ENCODE measurements at regions not wholly inside any gene's neighbourhood (a gene's known extent, or its start where the extent isn't known, plus 50 kb on each side); places are given as distances from the start of the nearest gene placed in this dataset.
"Not testable (repeated sequence)": the region's sequence is repeated elsewhere in the genome, so short reads cannot be mapped to it uniquely, and the experiment has no call there.

DNA sequence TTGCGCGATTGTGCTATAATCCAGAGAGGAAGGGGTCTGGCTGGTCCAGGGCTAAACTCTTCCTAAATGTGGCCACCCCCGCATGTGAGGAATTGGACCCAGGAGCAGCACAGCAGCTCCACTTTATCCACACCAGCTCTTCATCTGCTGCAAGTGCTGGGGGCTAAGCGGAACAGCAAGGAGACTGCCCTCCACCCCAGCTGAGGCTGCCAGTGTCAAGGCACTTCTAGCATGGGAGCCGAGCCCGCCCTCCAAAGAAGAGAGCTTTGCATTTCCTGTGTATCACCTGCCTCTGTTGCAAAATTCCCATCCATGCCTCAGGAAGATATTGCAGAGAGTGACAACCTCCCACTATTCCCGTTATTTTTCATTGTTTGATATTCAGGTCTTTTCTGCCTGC is 333.6 kb downstream of the ARRDC4 start:
- Histone ChIP-seq H3K27ac (no peak overlapping the region), H3K27me3 (peaks cover 48% of the 10 kb centered on the region), H3K4me1 (peaks cover 0 to 9% (median 7%) of the 10 kb centered on the region in 4 donors), H3K36me3 (no peaks in the 10 kb centered on the region), H3K4me3 (no peak overlapping the region), H3K9me3 (no peaks in the 10 kb centered on the region)
- TF ChIP-seq, protein P1, sequence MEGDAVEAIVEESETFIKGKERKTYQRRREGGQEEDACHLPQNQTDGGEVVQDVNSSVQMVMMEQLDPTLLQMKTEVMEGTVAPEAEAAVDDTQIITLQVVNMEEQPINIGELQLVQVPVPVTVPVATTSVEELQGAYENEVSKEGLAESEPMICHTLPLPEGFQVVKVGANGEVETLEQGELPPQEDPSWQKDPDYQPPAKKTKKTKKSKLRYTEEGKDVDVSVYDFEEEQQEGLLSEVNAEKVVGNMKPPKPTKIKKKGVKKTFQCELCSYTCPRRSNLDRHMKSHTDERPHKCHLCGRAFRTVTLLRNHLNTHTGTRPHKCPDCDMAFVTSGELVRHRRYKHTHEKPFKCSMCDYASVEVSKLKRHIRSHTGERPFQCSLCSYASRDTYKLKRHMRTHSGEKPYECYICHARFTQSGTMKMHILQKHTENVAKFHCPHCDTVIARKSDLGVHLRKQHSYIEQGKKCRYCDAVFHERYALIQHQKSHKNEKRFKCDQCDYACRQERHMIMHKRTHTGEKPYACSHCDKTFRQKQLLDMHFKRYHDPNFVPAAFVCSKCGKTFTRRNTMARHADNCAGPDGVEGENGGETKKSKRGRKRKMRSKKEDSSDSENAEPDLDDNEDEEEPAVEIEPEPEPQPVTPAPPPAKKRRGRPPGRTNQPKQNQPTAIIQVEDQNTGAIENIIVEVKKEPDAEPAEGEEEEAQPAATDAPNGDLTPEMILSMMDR (IDR thresholded peaks at IDR 0.05) = no peak
- TF ChIP-seq POLR2AphosphoS5 (IDR thresholded peaks at IDR 0.05) (no peak), EP300 (IDR thresholded peaks at IDR 0.05; ENCODE audit: low read depth) (no peak), POLR2A (IDR thresholded peaks at IDR 0.05) (no peak)
- in situ Hi-C loops (cut with MboI; ENCODE audit: low pct_ligation_motif_present in 1 of 4, low pct_unique_long_range_greater_than_20kb in 1 of 4, low sequenced_read_pairs in 3 of 4) = loop anchor here in 3 of 4 donors (25.0 kb wide), 2 partner anchors 382 to 407 kb away; no protein-coding TSS in a partner anchor
- no peak for DNase-seq
- 60 to 75% methylated on average over 2 to 7 of the region's 7 CpGs for WGBS, 2 donors (ENCODE audit: low coverage in 1 of 2)
- intact Hi-C loops (cut with DNase I; ENCODE audit: low total_unique reads) = loop anchor here (10.0 kb wide), 1 partner anchor 389 kb away; no protein-coding TSS in a partner anchor

DNA sequence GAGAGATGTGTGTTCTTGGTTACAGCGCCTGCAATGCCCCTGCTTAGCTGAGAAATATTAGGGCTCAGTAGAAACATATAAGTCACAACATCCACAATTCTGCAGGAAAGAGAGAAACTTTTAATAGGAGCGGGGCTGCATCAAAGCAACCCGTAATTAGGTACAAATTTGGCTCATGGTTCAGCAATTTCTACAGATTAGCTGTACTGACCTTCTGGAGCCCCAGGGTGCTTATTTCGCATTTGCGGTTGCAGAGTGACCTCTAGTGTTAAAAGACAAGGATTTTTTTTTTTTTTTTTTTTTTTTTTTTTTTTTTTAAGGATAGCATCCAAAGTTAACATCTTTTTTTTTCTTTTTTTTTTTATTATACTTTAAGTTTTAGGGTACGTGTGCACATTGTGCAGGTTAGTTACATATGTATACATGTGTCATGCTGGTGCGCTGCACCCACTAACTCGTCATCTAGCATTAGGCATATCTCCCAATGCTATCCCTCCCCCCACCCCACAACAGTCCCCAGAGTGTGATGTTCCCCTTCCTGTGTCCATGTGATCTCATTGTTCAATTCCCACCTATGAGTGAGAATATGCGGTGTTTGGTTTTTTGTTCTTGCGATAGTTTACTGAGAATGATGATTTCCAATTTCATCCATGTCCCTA is 334.7 kb downstream of the ARRDC4 start:
- DNase-seq, H3K27ac ChIP-seq, H3K4me1 ChIP-seq, H3K36me3 ChIP-seq, H3K4me3 ChIP-seq, H3K9me3 ChIP-seq: not testable (repeated sequence)
- in situ Hi-C loops (cut with MboI; ENCODE audit: low pct_ligation_motif_present in 1 of 4, low pct_unique_long_range_greater_than_20kb in 1 of 4, low sequenced_read_pairs in 3 of 4) (loop anchor here in 3 of 4 donors (25.0 kb wide), 2 partner anchors 383 to 408 kb away; no protein-coding TSS in a partner anchor), intact Hi-C loops (cut with DNase I; ENCODE audit: low total_unique reads) (loop anchor here (10.0 kb wide), 1 partner anchor 390 kb away; no protein-coding TSS in a partner anchor)
- TF ChIP-seq, protein P1 (IDR thresholded peaks at IDR 0.05) = peak in 4 of 5 experiments; percentile 25 to 44 (median 28)
- 24 to 30% methylated on average over 4 to 8 of the region's 10 CpGs for WGBS, 2 donors (ENCODE audit: low coverage in 1 of 2)
- peaks cover 45% of the 10 kb centered on the region for H3K27me3 ChIP-seq

DNA sequence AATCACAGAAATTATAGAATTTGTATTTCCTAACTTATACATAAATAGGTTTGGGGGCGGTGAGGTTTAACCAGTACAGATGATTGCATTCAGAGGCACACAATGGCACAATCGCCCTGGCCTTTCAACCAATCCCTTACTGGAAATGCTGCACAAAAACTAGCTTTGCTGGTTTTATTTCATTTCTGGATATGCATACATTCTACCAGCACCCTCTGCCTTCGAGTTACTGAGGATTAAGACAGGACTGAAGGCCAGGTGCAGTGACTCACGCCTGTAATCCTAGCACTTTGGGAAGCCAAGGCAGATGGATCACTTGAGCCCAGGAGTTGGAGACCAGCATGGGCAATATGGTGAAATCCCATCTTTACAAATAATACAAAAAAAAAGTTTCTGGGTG is 336.1 kb downstream of the ARRDC4 start:
- H3K27ac ChIP-seq = no peak overlapping the region
- H3K9me3 ChIP-seq = no peaks in the 10 kb centered on the region
- no peaks in the 10 kb centered on the region for H3K36me3 ChIP-seq
- DNase-seq = no peak
- in situ Hi-C loops (cut with MboI; ENCODE audit: low pct_ligation_motif_present in 1 of 4, low pct_unique_long_range_greater_than_20kb in 1 of 4, low sequenced_read_pairs in 3 of 4) (loop anchor here in 3 of 4 donors (25.0 kb wide), 2 partner anchors 384 to 409 kb away; no protein-coding TSS in a partner anchor), intact Hi-C loops (cut with DNase I; ENCODE audit: low total_unique reads) (loop anchor here (10.0 kb wide), 1 partner anchor 392 kb away; no protein-coding TSS in a partner anchor)
- H3K27me3 ChIP-seq = peaks cover 34% of the 10 kb centered on the region
- TF ChIP-seq POLR2A (IDR thresholded peaks at IDR 0.05) (no peak), POLR2AphosphoS5 (IDR thresholded peaks at IDR 0.05) (no peak), EP300 (IDR thresholded peaks at IDR 0.05; ENCODE audit: low read depth) (no peak)
- TF ChIP-seq, protein P1 (IDR thresholded peaks at IDR 0.05) = no peak
- H3K4me3 ChIP-seq = no peak overlapping the region
- peaks cover 0 to 9% (median 7%) of the 10 kb centered on the region in 4 donors for H3K4me1 ChIP-seq
- 57 to 59% methylated on average over 4 of the region's 4 CpGs for WGBS, 2 donors (ENCODE audit: low coverage in 1 of 2)

DNA sequence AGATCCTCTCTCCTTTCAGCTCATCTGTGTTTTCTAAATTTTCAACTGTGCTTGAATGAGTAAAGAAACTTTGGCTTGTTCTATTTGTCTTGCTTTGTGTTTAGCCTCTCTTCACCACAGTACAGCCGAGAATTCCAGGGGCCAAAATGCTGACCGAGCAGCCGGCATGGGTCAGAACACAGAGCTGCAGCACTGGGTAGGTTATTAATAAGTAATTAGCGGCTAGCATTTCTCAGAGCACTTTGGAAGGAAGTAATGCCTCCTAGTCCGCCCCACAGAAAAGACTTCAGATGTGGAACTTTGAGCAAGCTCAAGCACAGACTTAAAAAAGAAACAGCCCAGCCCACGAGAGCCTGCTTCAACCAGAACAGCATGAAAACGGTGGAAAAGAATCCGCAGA is 343.9 kb downstream of the ARRDC4 start:
- Histone ChIP-seq H3K27me3 (peaks cover 3% of the 10 kb centered on the region), H3K36me3 (no peaks in the 10 kb centered on the region), H3K4me3 (no peak overlapping the region), H3K4me1 (no peaks in the 10 kb centered on the region), H3K27ac (no peak overlapping the region), H3K9me3 (no peaks in the 10 kb centered on the region)
- WGBS, 2 donors (ENCODE audit: low coverage in 1 of 2) = 66 to 73% methylated on average over 4 to 8 of the region's 8 CpGs
- DNase-seq = no peak
- intact Hi-C loops (cut with DNase I; ENCODE audit: low total_unique reads) (no loop called here), in situ Hi-C loops (cut with MboI; ENCODE audit: low pct_ligation_motif_present in 1 of 4, low pct_unique_long_range_greater_than_20kb in 1 of 4, low sequenced_read_pairs in 3 of 4) (loop anchor here in 2 of 4 donors (10.0 kb wide), 1 partner anchor 110 kb away; no protein-coding TSS in a partner anchor)
- TF ChIP-seq POLR2AphosphoS5 (IDR thresholded peaks at IDR 0.05) (no peak), POLR2A (IDR thresholded peaks at IDR 0.05) (no peak), EP300 (IDR thresholded peaks at IDR 0.05; ENCODE audit: low read depth) (no peak)
- TF ChIP-seq, protein P1 (IDR thresholded peaks at IDR 0.05) = no peak
